ENCODE measurements at regions not wholly inside any gene's neighbourhood (a gene's known extent, or its start where the extent isn't known, plus 50 kb on each side); places are given as distances from the start of the nearest gene placed in this dataset.

DNA sequence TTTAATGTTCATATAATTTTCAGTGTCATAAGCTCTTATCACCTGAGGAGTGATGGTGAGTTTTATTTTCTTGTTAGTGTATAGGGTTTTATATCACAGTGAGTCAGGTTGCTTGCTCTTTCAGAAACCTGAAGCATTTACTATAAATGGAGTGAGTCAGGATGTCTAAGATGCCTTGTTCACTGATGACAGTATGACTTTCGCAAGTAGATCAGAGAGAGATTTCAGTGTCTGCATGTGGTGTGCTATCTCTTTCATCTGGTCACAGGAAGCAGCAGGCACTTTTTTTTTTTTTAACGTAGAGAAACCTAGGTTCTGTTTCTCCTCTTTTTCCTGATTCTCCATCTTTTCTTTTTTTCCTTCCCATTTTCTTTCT, 237.1 kb downstream of the DMRTA1 start:
- TF ChIP-seq, protein P1, sequence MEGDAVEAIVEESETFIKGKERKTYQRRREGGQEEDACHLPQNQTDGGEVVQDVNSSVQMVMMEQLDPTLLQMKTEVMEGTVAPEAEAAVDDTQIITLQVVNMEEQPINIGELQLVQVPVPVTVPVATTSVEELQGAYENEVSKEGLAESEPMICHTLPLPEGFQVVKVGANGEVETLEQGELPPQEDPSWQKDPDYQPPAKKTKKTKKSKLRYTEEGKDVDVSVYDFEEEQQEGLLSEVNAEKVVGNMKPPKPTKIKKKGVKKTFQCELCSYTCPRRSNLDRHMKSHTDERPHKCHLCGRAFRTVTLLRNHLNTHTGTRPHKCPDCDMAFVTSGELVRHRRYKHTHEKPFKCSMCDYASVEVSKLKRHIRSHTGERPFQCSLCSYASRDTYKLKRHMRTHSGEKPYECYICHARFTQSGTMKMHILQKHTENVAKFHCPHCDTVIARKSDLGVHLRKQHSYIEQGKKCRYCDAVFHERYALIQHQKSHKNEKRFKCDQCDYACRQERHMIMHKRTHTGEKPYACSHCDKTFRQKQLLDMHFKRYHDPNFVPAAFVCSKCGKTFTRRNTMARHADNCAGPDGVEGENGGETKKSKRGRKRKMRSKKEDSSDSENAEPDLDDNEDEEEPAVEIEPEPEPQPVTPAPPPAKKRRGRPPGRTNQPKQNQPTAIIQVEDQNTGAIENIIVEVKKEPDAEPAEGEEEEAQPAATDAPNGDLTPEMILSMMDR (conservative IDR thresholded peaks at IDR 0.05; ENCODE audit: low read depth, low read length), result no peak
- TF ChIP-seq POLR2A (IDR thresholded peaks at IDR 0.05; ENCODE audit: low read depth, low read length) (no peak), CEBPB (IDR thresholded peaks at IDR 0.05; ENCODE audit: low read depth, low read length) (peak; percentile 88), SMC3 (IDR thresholded peaks at IDR 0.05; ENCODE audit: low read depth, low read length) (no peak), NFE2L2 (IDR thresholded peaks at IDR 0.05; ENCODE audit: low read depth, low read length) (no peak)

Data from IMR-90 (cell line).